Neuronal stem cell (in vitro differentiated cells): ENCODE measurements at regions not wholly inside any gene's neighbourhood (a gene's known extent, or its start where the extent isn't known, plus 50 kb on each side); places are given as distances from the start of the nearest gene placed in this dataset.

Source experiments
- DNase-seq: peaks from one replicate; pipeline ENCODE4 v3.0.0-alpha.2; 2013; ENCODE audit warnings: low spot score
- H2AFZ ChIP-seq: one replicate; pipeline ENCODE4 v1.6.1; 2013; ENCODE audit warnings: mild to moderate bottlenecking, low read length, inconsistent platforms
- H2AK5ac ChIP-seq: 2 replicates; pipeline ENCODE4 v1.6.1; 2013; ENCODE audit warnings: low read depth, mild to moderate bottlenecking, inconsistent platforms, low read length, moderate library complexity, mixed read lengths
- H2BK120ac ChIP-seq: 2 replicates; pipeline ENCODE4 v1.6.1; 2013; ENCODE audit warnings: low read depth, mild to moderate bottlenecking, inconsistent platforms, low read length, moderate library complexity, mixed read lengths
- H2BK12ac ChIP-seq: one replicate; pipeline ENCODE4 v1.6.1; 2013; ENCODE audit warnings: low read length, inconsistent platforms
- H2BK15ac ChIP-seq: 2 replicates; pipeline ENCODE4 v1.6.1; 2013; ENCODE audit warnings: mild to moderate bottlenecking, low read length, inconsistent platforms, mixed read lengths
- H2BK5ac ChIP-seq: one replicate; pipeline ENCODE4 v1.6.1; 2013; ENCODE audit warnings: inconsistent platforms, mild to moderate bottlenecking, low read length, moderate library complexity
- H3K14ac ChIP-seq: one replicate; pipeline ENCODE4 v1.6.1; 2013; ENCODE audit warnings: low read length, inconsistent platforms
- H3K18ac ChIP-seq: 2 replicates; pipeline ENCODE4 v1.6.1; 2013; ENCODE audit warnings: low read length, inconsistent platforms
- H3K23ac ChIP-seq: 2 replicates; pipeline ENCODE4 v1.6.1; 2013; ENCODE audit warnings: low read depth, mild to moderate bottlenecking, mixed read lengths, low read length, inconsistent platforms; ENCODE audit not compliant: poor library complexity
- H3K27ac ChIP-seq: replicated peaks from 3 replicates; pipeline ENCODE4 v1.5.1; 2013; ENCODE audit warnings: low read length, inconsistent platforms
- H3K27me3 ChIP-seq, 3 experiments: 2 replicates each; pipeline ENCODE4 v1.6.1; 2013; ENCODE audit warnings: low read length in 3 of 3, mild to moderate bottlenecking in 2 of 3, inconsistent platforms in 1 of 3, low read depth in 1 of 3, mixed read lengths in 1 of 3, moderate library complexity in 1 of 3; ENCODE audit not compliant: control insufficient read depth in 3 of 3, insufficient read depth in 3 of 3
- H3K36me3 ChIP-seq, 2 donors: replicated peaks in 1 of 2; 2 replicates each; pipeline ENCODE4 v1.6.1; 2013; ENCODE audit warnings: low read length in 2 of 2; ENCODE audit not compliant: control insufficient read depth in 2 of 2, insufficient read depth in 2 of 2
- H3K4ac ChIP-seq: 2 replicates; pipeline ENCODE4 v1.6.1; 2013; ENCODE audit warnings: inconsistent platforms, mild to moderate bottlenecking, low read length, moderate library complexity
- H3K4me1 ChIP-seq, 2 donors: 1 replicate in 1 of 2; 2 replicates in 1 of 2; pipeline ENCODE4 v1.6.1; 2013; ENCODE audit warnings: low read length in 2 of 2, low read depth in 1 of 2; ENCODE audit not compliant: control insufficient read depth in 2 of 2, insufficient read depth in 1 of 2
- H3K4me2 ChIP-seq: one replicate; pipeline ENCODE4 v1.6.1; 2013; ENCODE audit warnings: mild to moderate bottlenecking, low read length, inconsistent platforms; ENCODE audit not compliant: insufficient read depth, poor library complexity, severe bottlenecking
- H3K4me3 ChIP-seq, 2 donors: 2 replicates each; pipeline ENCODE4 v1.5.1; 2013; ENCODE audit warnings: low read length in 2 of 2, mild to moderate bottlenecking in 2 of 2, inconsistent platforms in 1 of 2, moderate library complexity in 1 of 2
- H3K79me1 ChIP-seq: one replicate; pipeline ENCODE4 v1.6.1; 2013; ENCODE audit warnings: low read depth, mild to moderate bottlenecking, inconsistent platforms, low read length, moderate library complexity
- H3K9ac ChIP-seq: one replicate; pipeline ENCODE4 v1.6.1; 2013; ENCODE audit warnings: mild to moderate bottlenecking, low read depth, low read length, inconsistent platforms; ENCODE audit not compliant: poor library complexity
- H3K9me3 ChIP-seq, 2 donors: replicated peaks in 1 of 2; 2 replicates each; pipeline versions ENCODE3 to v1.6.1; 2013; ENCODE audit warnings: low read length in 2 of 2, mild to moderate bottlenecking in 2 of 2, inconsistent platforms in 1 of 2, low read depth in 1 of 2, mixed read lengths in 1 of 2, moderate library complexity in 1 of 2; ENCODE audit not compliant: control insufficient read depth in 2 of 2, insufficient read depth in 1 of 2
- H4K8ac ChIP-seq: one replicate; pipeline ENCODE4 v1.6.1; 2013; ENCODE audit warnings: low read depth, mild to moderate bottlenecking, inconsistent platforms, low read length, moderate library complexity
- H4K91ac ChIP-seq: one replicate; pipeline ENCODE4 v1.6.1; 2013; ENCODE audit warnings: low read length, low read depth, mild to moderate bottlenecking, inconsistent platforms; ENCODE audit not compliant: poor library complexity
- WGBS, 2 donors: extraction: QIAGEN DNeasy Blood & Tissue Kit; methylation state at CpG; one replicate each; pipeline ENCODE4 v1.1.7; 2013; ENCODE audit warnings: missing lambda C conversion rate in 2 of 2, mixed read lengths in 1 of 2; ENCODE audit not compliant: insufficient read length in 2 of 2, insufficient replicate concordance in 1 of 2; ENCODE audit errors: extremely low coverage in 2 of 2; 5-methylcytosine and 5-hydroxymethylcytosine counted together

DNA sequence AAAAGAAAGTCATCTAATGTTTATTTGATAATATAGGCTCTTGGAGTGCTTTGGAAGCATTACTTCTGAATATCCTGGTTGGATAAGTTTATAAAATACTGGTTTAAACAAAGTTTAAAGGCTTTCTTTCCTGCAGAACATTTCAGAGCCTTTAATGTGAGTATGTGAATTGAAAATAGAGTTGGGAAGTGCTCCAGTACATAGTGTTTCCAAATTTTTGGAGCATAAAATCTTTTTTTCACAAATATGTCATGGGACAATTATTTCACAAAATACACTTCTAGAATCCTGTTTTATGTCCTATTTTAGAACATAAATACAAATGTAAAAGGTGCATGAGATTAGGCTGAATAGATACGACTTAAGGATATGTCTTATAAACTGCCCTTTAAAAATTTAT is 158.9 kb upstream of the HNRNPA3 start:
- H2BK15ac ChIP-seq, result no peak overlapping the region
- no peak overlapping the region for H3K4ac ChIP-seq
- H4K91ac ChIP-seq, result no peak overlapping the region
- H3K27me3 ChIP-seq, result no peaks in the 10 kb centered on the region
- H3K18ac ChIP-seq, result no peak overlapping the region
- H3K27ac ChIP-seq, result no peak overlapping the region
- H2AK5ac ChIP-seq, result no peak overlapping the region
- H4K8ac ChIP-seq, result no peak overlapping the region
- no CpG with 5 or more reads among the region's 1 CpG for WGBS, 2 donors
- H2BK5ac ChIP-seq, result no peak overlapping the region
- no peak overlapping the region for H3K4me2 ChIP-seq
- no peaks in the 10 kb centered on the region for H3K36me3 ChIP-seq
- no peaks in the 10 kb centered on the region for H3K9me3 ChIP-seq
- H3K4me3 ChIP-seq, result no peak overlapping the region
- no peak overlapping the region for H3K14ac ChIP-seq
- no peak overlapping the region for H2BK12ac ChIP-seq
- H3K9ac ChIP-seq, result no peak overlapping the region
- H3K4me1 ChIP-seq, result peaks cover 0 to 4% of the 10 kb centered on the region in 2 donors
- no peak overlapping the region for H3K23ac ChIP-seq
- H2BK120ac ChIP-seq, result no peak overlapping the region
- no peaks in the 10 kb centered on the region for H3K79me1 ChIP-seq
- H2AFZ ChIP-seq, result no peak overlapping the region
- no peak for DNase-seq

DNA sequence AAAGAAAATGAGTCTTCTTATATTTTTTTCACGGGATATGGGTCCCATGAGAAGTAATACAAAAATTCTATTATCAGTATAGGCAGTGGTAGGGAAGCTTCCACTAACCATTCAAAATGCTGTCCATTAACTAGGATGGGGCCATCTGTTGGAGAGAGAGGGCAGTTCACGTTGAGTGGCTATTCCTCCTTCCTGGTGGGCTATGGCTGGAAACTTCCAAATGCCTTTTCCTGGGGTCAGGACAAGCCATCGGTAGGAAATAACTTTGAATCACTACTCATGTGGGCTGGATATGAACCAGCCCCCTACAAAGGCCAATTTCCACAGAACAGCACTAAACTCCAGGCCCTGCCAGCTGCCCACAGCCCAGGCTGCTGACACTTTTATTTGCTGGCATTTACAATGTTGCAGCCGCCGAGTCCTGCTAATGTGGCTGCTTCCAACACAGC is 156.1 kb upstream of the HNRNPA3 start:
- Histone ChIP-seq H3K14ac (no peak overlapping the region), H2BK12ac (no peak overlapping the region), H3K27me3 (no peaks in the 10 kb centered on the region), H4K8ac (no peak overlapping the region), H3K9ac (no peak overlapping the region), H2AK5ac (no peak overlapping the region), H3K4me3 (no peak overlapping the region), H2BK120ac (no peak overlapping the region), H3K27ac (no peak overlapping the region), H3K9me3 (no peaks in the 10 kb centered on the region), H3K79me1 (no peaks in the 10 kb centered on the region), H4K91ac (no peak overlapping the region), H2BK5ac (no peak overlapping the region), H3K4me2 (no peak overlapping the region), H3K18ac (no peak overlapping the region), H3K4me1 (peaks cover 0 to 4% of the 10 kb centered on the region in 2 donors), H3K36me3 (no peaks in the 10 kb centered on the region), H2AFZ (no peak overlapping the region), H3K4ac (no peak overlapping the region), H2BK15ac (no peak overlapping the region), H3K23ac (no peak overlapping the region)
- WGBS, 2 donors, result no CpG with 5 or more reads among the region's 5 CpGs
- no peak for DNase-seq

DNA sequence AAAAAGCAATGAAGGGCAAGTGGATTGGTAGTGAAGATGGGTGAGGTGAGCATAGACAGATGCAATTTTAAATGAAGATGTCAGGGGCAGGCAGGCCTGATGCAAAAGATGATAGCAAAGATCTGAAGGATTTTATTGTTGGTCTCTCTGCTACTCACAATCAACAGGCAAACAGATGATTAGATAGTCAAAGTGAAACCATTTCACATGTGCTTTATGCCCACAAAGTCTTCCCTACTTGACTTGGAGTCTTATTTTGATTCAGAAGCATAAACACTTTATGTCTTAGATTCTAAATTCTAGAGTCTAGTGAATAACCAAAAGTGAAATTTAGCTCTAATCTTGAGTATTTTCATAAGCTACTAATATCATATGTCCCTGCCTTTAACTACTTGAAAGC is 153.8 kb upstream of the HNRNPA3 start:
- no peak overlapping the region for H2BK12ac ChIP-seq
- H2BK15ac ChIP-seq, result no peak overlapping the region
- no peaks in the 10 kb centered on the region for H3K27me3 ChIP-seq
- no peak overlapping the region for H2BK5ac ChIP-seq
- H3K14ac ChIP-seq, result no peak overlapping the region
- no peak overlapping the region for H2BK120ac ChIP-seq
- H3K4me1 ChIP-seq, result no peaks in the 10 kb centered on the region
- H3K18ac ChIP-seq, result no peak overlapping the region
- DNase-seq, result no peak
- H4K8ac ChIP-seq, result no peak overlapping the region
- no peak overlapping the region for H3K4ac ChIP-seq
- H3K27ac ChIP-seq, result no peak overlapping the region
- H3K79me1 ChIP-seq, result no peaks in the 10 kb centered on the region
- no peaks in the 10 kb centered on the region for H3K36me3 ChIP-seq
- H3K4me2 ChIP-seq, result no peak overlapping the region
- H3K9me3 ChIP-seq, result no peaks in the 10 kb centered on the region
- no peak overlapping the region for H2AFZ ChIP-seq
- no peak overlapping the region for H2AK5ac ChIP-seq
- H3K23ac ChIP-seq, result no peak overlapping the region
- H3K4me3 ChIP-seq, result no peak overlapping the region
- H3K9ac ChIP-seq, result no peak overlapping the region
- H4K91ac ChIP-seq, result no peak overlapping the region

DNA sequence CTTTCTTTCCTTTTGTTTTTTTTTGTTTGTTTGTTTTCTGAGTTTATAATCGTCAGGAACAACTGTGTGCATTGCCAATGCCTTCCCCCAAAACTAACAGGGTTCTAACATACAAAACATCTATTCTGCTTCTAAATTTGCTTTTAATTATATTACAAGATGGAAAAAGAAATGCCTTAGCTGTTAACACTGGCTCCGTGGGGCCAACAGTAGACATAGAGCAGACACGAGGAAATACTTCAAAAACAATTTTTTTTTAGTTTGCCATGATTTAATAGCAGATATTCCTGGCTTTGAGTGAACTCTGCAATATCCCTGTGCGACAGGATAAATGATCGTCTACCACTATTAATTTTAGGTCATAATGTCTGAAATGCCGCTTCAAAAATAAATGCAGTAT is 153.3 kb upstream of the HNRNPA3 start:
- H3K23ac ChIP-seq, result no peak overlapping the region
- no peaks in the 10 kb centered on the region for H3K9me3 ChIP-seq
- no peak overlapping the region for H2BK120ac ChIP-seq
- no peak overlapping the region for H3K18ac ChIP-seq
- H3K9ac ChIP-seq, result no peak overlapping the region
- H3K27ac ChIP-seq, result no peak overlapping the region
- H4K91ac ChIP-seq, result no peak overlapping the region
- no peak for DNase-seq
- H3K4me1 ChIP-seq, result no peaks in the 10 kb centered on the region
- no peak overlapping the region for H2AFZ ChIP-seq
- H3K4ac ChIP-seq, result no peak overlapping the region
- no peak overlapping the region for H2AK5ac ChIP-seq
- H2BK5ac ChIP-seq, result no peak overlapping the region
- no peaks in the 10 kb centered on the region for H3K36me3 ChIP-seq
- H3K27me3 ChIP-seq, result no peaks in the 10 kb centered on the region
- H3K79me1 ChIP-seq, result no peaks in the 10 kb centered on the region
- H4K8ac ChIP-seq, result no peak overlapping the region
- no peak overlapping the region for H2BK12ac ChIP-seq
- H3K4me3 ChIP-seq, result no peak overlapping the region
- H3K14ac ChIP-seq, result no peak overlapping the region
- H2BK15ac ChIP-seq, result no peak overlapping the region
- WGBS, 2 donors, result no CpG with 5 or more reads among the region's 6 CpGs
- H3K4me2 ChIP-seq, result no peak overlapping the region
